Thyroid gland (tissue), 4 donors: ENCODE measurements at regions not wholly inside any gene's neighbourhood (a gene's known extent, or its start where the extent isn't known, plus 50 kb on each side); places are given as distances from the start of the nearest gene placed in this dataset.

Experiments
- POLR2A ChIP-seq, 2 donors: fragments of 450-650 bp; IDR thresholded peaks; one replicate each; pipeline ENCODE4 v1.6.1; 2017; ENCODE audit warnings: antibody characterized with exemption in 2 of 2, mild to moderate bottlenecking in 2 of 2, moderate library complexity in 1 of 2
- TF ChIP-seq, protein P1 (sequence below), 6 experiments: fragments of 200-600 bp in 3 of 6; fragments of 450-650 bp in 3 of 6; sonication (generic) in 3 of 6; IDR thresholded peaks; one replicate each; pipeline ENCODE4 v1.5.1; 2016 to 2019; ENCODE audit warnings: antibody characterized with exemption in 6 of 6, mild to moderate bottlenecking in 2 of 6, inconsistent platforms in 1 of 6, moderate library complexity in 1 of 6

DNA sequence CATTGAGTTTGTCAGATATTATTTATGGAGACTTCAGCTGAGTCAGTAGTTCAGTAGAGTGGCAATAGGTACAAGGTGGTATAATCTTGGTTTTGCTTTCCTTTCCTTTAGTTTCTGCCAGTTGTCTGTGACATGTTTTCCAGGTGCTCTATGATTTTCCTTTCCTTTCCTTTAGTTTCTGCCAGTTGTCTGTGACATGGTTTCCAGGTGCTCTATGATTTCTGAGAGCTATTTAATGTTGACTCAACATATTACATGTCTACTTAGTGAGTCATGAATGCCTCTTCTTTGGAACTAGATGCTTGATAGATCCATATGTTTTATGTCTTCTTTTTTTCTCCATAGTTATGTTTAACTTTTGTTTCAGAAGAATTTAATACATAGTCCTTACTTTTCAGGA is 186.4 kb upstream of the DEFB112 start:
- TF ChIP-seq, protein P1, sequence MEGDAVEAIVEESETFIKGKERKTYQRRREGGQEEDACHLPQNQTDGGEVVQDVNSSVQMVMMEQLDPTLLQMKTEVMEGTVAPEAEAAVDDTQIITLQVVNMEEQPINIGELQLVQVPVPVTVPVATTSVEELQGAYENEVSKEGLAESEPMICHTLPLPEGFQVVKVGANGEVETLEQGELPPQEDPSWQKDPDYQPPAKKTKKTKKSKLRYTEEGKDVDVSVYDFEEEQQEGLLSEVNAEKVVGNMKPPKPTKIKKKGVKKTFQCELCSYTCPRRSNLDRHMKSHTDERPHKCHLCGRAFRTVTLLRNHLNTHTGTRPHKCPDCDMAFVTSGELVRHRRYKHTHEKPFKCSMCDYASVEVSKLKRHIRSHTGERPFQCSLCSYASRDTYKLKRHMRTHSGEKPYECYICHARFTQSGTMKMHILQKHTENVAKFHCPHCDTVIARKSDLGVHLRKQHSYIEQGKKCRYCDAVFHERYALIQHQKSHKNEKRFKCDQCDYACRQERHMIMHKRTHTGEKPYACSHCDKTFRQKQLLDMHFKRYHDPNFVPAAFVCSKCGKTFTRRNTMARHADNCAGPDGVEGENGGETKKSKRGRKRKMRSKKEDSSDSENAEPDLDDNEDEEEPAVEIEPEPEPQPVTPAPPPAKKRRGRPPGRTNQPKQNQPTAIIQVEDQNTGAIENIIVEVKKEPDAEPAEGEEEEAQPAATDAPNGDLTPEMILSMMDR (IDR thresholded peaks at IDR 0.05), result no peak
- TF ChIP-seq POLR2A (IDR thresholded peaks at IDR 0.05), result no peak
